B cell (primary cell): ENCODE measurements at regions not wholly inside any gene's neighbourhood (a gene's known extent, or its start where the extent isn't known, plus 50 kb on each side); places are given as distances from the start of the nearest gene placed in this dataset.

Experiments used
- ATAC-seq: fragments of 200-7000 bp; cut with Tn5 transposase; one replicate; pipeline ENCODE4 v1.10.0; 2021; ENCODE audit warnings: low read depth, mild to moderate bottlenecking, moderate number of reproducible peaks, moderate library complexity
- CTCF ChIA-PET: fragments of 350-600 bp; sonication (Branson Sonifier 250); formaldehyde crosslinking; loops from one replicate; lab custom pipeline; 2021; ENCODE audit warnings: antibody characterized with exemption, inconsistent platforms; lab: Charles Lee
- POLR2A ChIA-PET: fragments of 350-600 bp; sonication (Branson Sonifier 250); formaldehyde crosslinking; loops from one replicate; lab custom pipeline; 2021; ENCODE audit warnings: antibody characterized with exemption; lab: Charles Lee
- DNase-seq: peaks from one replicate; pipeline ENCODE4 v3.0.0; 2013
- H2AFZ ChIP-seq: 2 replicates; pipeline ENCODE4 v1.6.1; 2012; ENCODE audit warnings: mild to moderate bottlenecking, low read depth, low read length; ENCODE audit not compliant: insufficient read depth, poor library complexity, severe bottlenecking
- H3K27ac ChIP-seq, 2 donors: 1 replicate in 1 of 2; 2 replicates in 1 of 2; pipeline ENCODE4 v1.5.1; 2012 to 2013; ENCODE audit warnings: low read length in 2 of 2, mild to moderate bottlenecking in 2 of 2, moderate library complexity in 1 of 2
- H3K27me3 ChIP-seq, 4 experiments: fragments of 200-600 bp in 1 of 4; sonication (generic) in 1 of 4; replicated peaks in 1 of 4; 1 replicate in 2 of 4; 2 replicates in 2 of 4; pipeline versions ENCODE4 v1.6.1 to v1.7.0; 2013 to 2016; ENCODE audit warnings: low read length in 3 of 4, mild to moderate bottlenecking in 2 of 4, mixed read lengths in 1 of 4, moderate library complexity in 1 of 4; ENCODE audit not compliant: insufficient read depth in 4 of 4, control insufficient read depth in 3 of 4; ENCODE audit errors: control extremely low read depth in 1 of 4
- H3K36me3 ChIP-seq, 2 experiments: replicated peaks in 1 of 2; 1 replicate in 1 of 2; 2 replicates in 1 of 2; pipeline versions ENCODE4 v1.6.1 to v1.7.1; 2013; ENCODE audit warnings: low read length in 1 of 2; ENCODE audit not compliant: insufficient read depth in 2 of 2, control insufficient read depth in 1 of 2; ENCODE audit errors: control extremely low read depth in 1 of 2, extremely low read depth in 1 of 2
- H3K4me1 ChIP-seq, 2 donors: fragments of 200-600 bp in 1 of 2; sonication (generic) in 1 of 2; 1 replicate in 1 of 2; 2 replicates in 1 of 2; pipeline versions ENCODE4 v1.5.1 to v1.6.1; 2013 to 2017; ENCODE audit warnings: low read length in 2 of 2; ENCODE audit not compliant: control insufficient read depth in 2 of 2, insufficient read depth in 2 of 2
- H3K4me2 ChIP-seq: replicated peaks from 2 replicates; pipeline ENCODE3; 2012; ENCODE audit warnings: mild to moderate bottlenecking, low read depth, low read length; ENCODE audit not compliant: poor library complexity, severe bottlenecking
- H3K4me3 ChIP-seq, 5 experiments: fragments of 200-600 bp in 1 of 5; sonication (generic) in 1 of 5; 1 replicate in 3 of 5; 2 replicates in 2 of 5; pipeline versions ENCODE4 v1.5.1 to v1.7.0; 2011 to 2016; ENCODE audit warnings: low read length in 4 of 5, mild to moderate bottlenecking in 4 of 5, low read depth in 2 of 5, control low read depth in 1 of 5, moderate library complexity in 1 of 5; ENCODE audit not compliant: insufficient read depth in 1 of 5; ENCODE audit errors: control extremely low read depth in 1 of 5, extremely low read depth in 1 of 5
- H3K79me2 ChIP-seq: fragments of 200-600 bp; sonication (generic); one replicate; pipeline ENCODE4 v1.6.0; 2016; ENCODE audit warnings: low read length; ENCODE audit not compliant: control insufficient read depth, insufficient read depth
- H3K9ac ChIP-seq: fragments of 200-600 bp; sonication (generic); 2 replicates; pipeline ENCODE4 v1.6.1; 2017; ENCODE audit warnings: mild to moderate bottlenecking, low read length, moderate library complexity
- H3K9me3 ChIP-seq, 3 donors: one replicate each; pipeline versions ENCODE4 v1.6.1 to v1.7.1; 2013; ENCODE audit warnings: low read length in 2 of 3; ENCODE audit not compliant: control insufficient read depth in 2 of 3, insufficient read depth in 1 of 3; ENCODE audit errors: control extremely low read depth in 1 of 3
- H4K20me1 ChIP-seq: 2 replicates; pipeline ENCODE4 v1.6.0; 2012; ENCODE audit warnings: mild to moderate bottlenecking, low read length; ENCODE audit not compliant: insufficient read depth, control insufficient read depth, poor library complexity, severe bottlenecking
- H3K27ac Mint-ChIP-seq: one replicate; pipeline ENCODE4 v1.8.0; 2021; ENCODE audit warnings: mixed read lengths
- H3K27me3 Mint-ChIP-seq: one replicate; pipeline ENCODE4 v1.8.0; 2021; ENCODE audit warnings: mixed read lengths
- H3K4me1 Mint-ChIP-seq: one replicate; pipeline ENCODE4 v1.8.0; 2021; ENCODE audit warnings: mixed read lengths
- H3K4me3 Mint-ChIP-seq: one replicate; pipeline ENCODE4 v1.8.0; 2021; ENCODE audit warnings: mixed read lengths
- H3K9me3 Mint-ChIP-seq: one replicate; pipeline ENCODE4 v1.8.0; 2022; ENCODE audit warnings: mixed read lengths; ENCODE audit not compliant: insufficient read depth
- EZH2 ChIP-seq: IDR thresholded peaks from 2 replicates; pipeline ENCODE4 v1.6.1; 2012; ENCODE audit warnings: borderline replicate concordance, low read depth, mild to moderate bottlenecking, moderate library complexity, low read length; ENCODE audit not compliant: insufficient read depth, poor library complexity, severe bottlenecking
- WGBS: methylation state at CpG from one replicate; pipeline ENCODE4 v1.1.5; 2013; ENCODE audit warnings: missing lambda C conversion rate; ENCODE audit not compliant: insufficient coverage; 5-methylcytosine and 5-hydroxymethylcytosine counted together
- intact Hi-C: fragments of 100-400 bp; cut with micrococcal nuclease; formaldehyde crosslinking; loops from one replicate; pipeline ENCODE4 v1.10.0; 2022
- TF ChIP-seq, protein P1 (sequence below): fragments of 200-600 bp; IDR thresholded peaks from one replicate; pipeline ENCODE4 v1.8.0; 2022; ENCODE audit warnings: antibody characterized with exemption, mild to moderate bottlenecking

DNA sequence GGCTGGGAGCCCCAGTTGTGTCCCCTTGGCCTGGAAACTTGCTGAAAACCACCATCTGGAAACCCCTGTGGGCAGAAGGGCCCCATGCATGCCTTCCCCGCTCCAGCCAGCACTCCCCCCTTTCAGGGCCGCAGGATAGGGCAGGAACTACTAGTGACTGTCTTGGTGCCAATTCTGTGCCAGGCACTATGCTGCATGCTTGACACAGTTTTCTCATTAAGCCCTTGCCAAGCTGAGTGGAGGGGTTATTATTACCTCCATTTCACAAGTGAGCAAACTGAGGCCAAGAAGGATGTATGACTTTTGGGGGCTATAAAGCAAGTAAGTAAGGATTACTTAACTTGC lies 73.6 kb upstream of the PJA1 start:
- no peak for ATAC-seq
- H3K36me3 ChIP-seq = no peaks in the 10 kb centered on the region
- Mint-ChIP-seq H3K4me1 (no peaks in the 10 kb centered on the region), H3K4me3 (no peak overlapping the region), H3K27me3 (peaks cover 8% of the 10 kb centered on the region), H3K27ac (no peak overlapping the region), H3K9me3 (no peaks in the 10 kb centered on the region)
- no peak overlapping the region for H3K4me3 ChIP-seq
- H3K4me2 ChIP-seq = no peak overlapping the region
- POLR2A ChIA-PET = no interaction called here
- no peak overlapping the region for H2AFZ ChIP-seq
- TF ChIP-seq, protein P1, sequence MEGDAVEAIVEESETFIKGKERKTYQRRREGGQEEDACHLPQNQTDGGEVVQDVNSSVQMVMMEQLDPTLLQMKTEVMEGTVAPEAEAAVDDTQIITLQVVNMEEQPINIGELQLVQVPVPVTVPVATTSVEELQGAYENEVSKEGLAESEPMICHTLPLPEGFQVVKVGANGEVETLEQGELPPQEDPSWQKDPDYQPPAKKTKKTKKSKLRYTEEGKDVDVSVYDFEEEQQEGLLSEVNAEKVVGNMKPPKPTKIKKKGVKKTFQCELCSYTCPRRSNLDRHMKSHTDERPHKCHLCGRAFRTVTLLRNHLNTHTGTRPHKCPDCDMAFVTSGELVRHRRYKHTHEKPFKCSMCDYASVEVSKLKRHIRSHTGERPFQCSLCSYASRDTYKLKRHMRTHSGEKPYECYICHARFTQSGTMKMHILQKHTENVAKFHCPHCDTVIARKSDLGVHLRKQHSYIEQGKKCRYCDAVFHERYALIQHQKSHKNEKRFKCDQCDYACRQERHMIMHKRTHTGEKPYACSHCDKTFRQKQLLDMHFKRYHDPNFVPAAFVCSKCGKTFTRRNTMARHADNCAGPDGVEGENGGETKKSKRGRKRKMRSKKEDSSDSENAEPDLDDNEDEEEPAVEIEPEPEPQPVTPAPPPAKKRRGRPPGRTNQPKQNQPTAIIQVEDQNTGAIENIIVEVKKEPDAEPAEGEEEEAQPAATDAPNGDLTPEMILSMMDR = no peak
- no peak for TF ChIP-seq EZH2
- no peaks in the 10 kb centered on the region for H4K20me1 ChIP-seq
- H3K27me3 ChIP-seq = no peaks in the 10 kb centered on the region
- H3K9me3 ChIP-seq = no peaks in the 10 kb centered on the region
- intact Hi-C loops = no loop called here
- H3K4me1 ChIP-seq = no peaks in the 10 kb centered on the region
- no peak overlapping the region for H3K27ac ChIP-seq
- H3K79me2 ChIP-seq = no peaks in the 10 kb centered on the region
- H3K9ac ChIP-seq = no peak overlapping the region
- WGBS = no CpG with 5 or more reads among the region's 2 CpGs
- CTCF ChIA-PET = no interaction called here
- DNase-seq = no peak

GRCh38 chrX:69238114-69238886 lies 73.0 kb upstream of the PJA1 start:
- H3K4me1 Mint-ChIP-seq = no peaks in the 10 kb centered on the region
- Histone ChIP-seq H2AFZ (no peak overlapping the region), H3K9me3 (no peaks in the 10 kb centered on the region), H3K4me3 (no peak overlapping the region), H3K27ac (no peak overlapping the region), H3K4me1 (no peaks in the 10 kb centered on the region), H3K27me3 (no peaks in the 10 kb centered on the region), H3K4me2 (no peak overlapping the region), H4K20me1 (no peaks in the 10 kb centered on the region), H3K79me2 (no peaks in the 10 kb centered on the region), H3K36me3 (no peaks in the 10 kb centered on the region), H3K9ac (no peak overlapping the region)
- intact Hi-C loops = no loop called here
- no peak for TF ChIP-seq EZH2
- TF ChIP-seq, protein P1 = no peak
- ChIA-PET CTCF (no interaction called here), POLR2A (no interaction called here)
- no peak overlapping the region for H3K4me3 Mint-ChIP-seq
- H3K27me3 Mint-ChIP-seq = peaks cover 3% of the 10 kb centered on the region
- DNase-seq (no peak), ATAC-seq (no peak)
- H3K27ac Mint-ChIP-seq = no peak overlapping the region
- 91% methylated on average over 6 of the region's 18 CpGs for WGBS
- no peaks in the 10 kb centered on the region for H3K9me3 Mint-ChIP-seq
